SH-SY5Y (cell line): ENCODE measurements at regions not wholly inside any gene's neighbourhood (a gene's known extent, or its start where the extent isn't known, plus 50 kb on each side); places are given as distances from the start of the nearest gene placed in this dataset.

ENCODE experiments used
- GATA2 ChIP-seq: IDR thresholded peaks from 2 replicates; pipeline ENCODE4 v1.6.1; 2011; ENCODE audit warnings: mild to moderate bottlenecking, low read depth, low read length
- GATA3 ChIP-seq: IDR thresholded peaks from 2 replicates; pipeline ENCODE4 v1.6.1; 2011; ENCODE audit warnings: low read depth, mild to moderate bottlenecking, low read length, moderate library complexity

- TF ChIP-seq GATA2: no peak
- TF ChIP-seq GATA3: no peak
Observed at GRCh38 chr3:177981576-177981975, 554.7 kb upstream of the KCNMB2 start.
